Left hindlimb (tissue), 1 donor: ENCODE measurements at regions not wholly inside any gene's neighbourhood (a gene's known extent, or its start where the extent isn't known, plus 50 kb on each side); places are given as distances from the start of the nearest gene placed in this dataset.
A peak's percentile ranks its signal among the peaks of the same experiment; 100 is the strongest.

Source experiments
- DNase-seq: peaks from one replicate; pipeline ENCODE4 v3.0.0-alpha.2; 2018

GRCh38 chr17:27396045-27396444, 60.2 kb upstream of the KSR1 start:
- DNase-seq = no peak

- peak; percentile 49 for DNase-seq
Observed at GRCh38 chr17:27396941-27397340, 59.3 kb upstream of the KSR1 start.

GRCh38 chr17:27398691-27399090, 57.6 kb upstream of the KSR1 start:
- DNase-seq = no peak

GRCh38 chr17:27400991-27401390, 55.3 kb upstream of the KSR1 start:
- no peak for DNase-seq

- DNase-seq = no peak
Observed at GRCh38 chr17:27402943-27403342, 53.3 kb upstream of the KSR1 start.

- no peak for DNase-seq
Observed at GRCh38 chr17:27403480-27404005, 52.7 kb upstream of the KSR1 start.

- DNase-seq = no peak
Observed at GRCh38 chr17:27404676-27405075, 51.6 kb upstream of the KSR1 start.
